IMR-90 (cell line): ENCODE measurements at regions not wholly inside any gene's neighbourhood (a gene's known extent, or its start where the extent isn't known, plus 50 kb on each side); places are given as distances from the start of the nearest gene placed in this dataset.

Experiments used
- ATAC-seq: fragments of 200-7000 bp; cut with Tn5 transposase; 2 replicates; pipeline ENCODE4 v1.9.1; 2020; ENCODE audit warnings: low read depth, mild to moderate bottlenecking, moderate library complexity
- BruUV-seq: library from RNA; stranded (reverse); fragments of 400-500 nt; replicated peaks from 2 replicates; lab custom pipeline; 2021; lab: Mats Ljungman, UMichigan
- CTCF ChIA-PET: fragments of 300-600 bp; formaldehyde crosslinking; extraction: SDS; loops from one replicate; lab custom pipeline; 2021; ENCODE audit warnings: antibody characterized with exemption; lab: Yijun Ruan, JAX
- POLR2A ChIA-PET: fragments of 300-600 bp; sonication (Branson Sonifier 250); formaldehyde crosslinking; loops from one replicate; lab custom pipeline; 2022; ENCODE audit warnings: antibody characterized with exemption; ENCODE audit not compliant: unreplicated experiment; lab: Charles Lee
- DNase-seq: peaks from one replicate; pipeline ENCODE4 v3.0.0; 2013
- H2AFZ ChIP-seq: replicated peaks from 2 replicates; pipeline ENCODE3; 2013; ENCODE audit warnings: low read length, mild to moderate bottlenecking; ENCODE audit not compliant: poor library complexity
- H2AK5ac ChIP-seq: 2 replicates; pipeline ENCODE4 v1.6.1; 2013; ENCODE audit warnings: low read depth, low read length, inconsistent platforms
- H2AK9ac ChIP-seq: replicated peaks from 2 replicates; pipeline ENCODE3; 2013; ENCODE audit warnings: mild to moderate bottlenecking, low read depth, low read length, moderate library complexity; ENCODE audit not compliant: poor library complexity
- H2BK120ac ChIP-seq: 2 replicates; pipeline ENCODE4 v1.6.1; 2013; ENCODE audit warnings: low read depth, low read length, inconsistent platforms
- H2BK15ac ChIP-seq: 3 replicates; pipeline ENCODE4 v1.6.1; 2013; ENCODE audit warnings: low read depth, low read length, inconsistent platforms
- H2BK20ac ChIP-seq: 2 replicates; pipeline ENCODE4 v1.6.1; 2013; ENCODE audit warnings: low read depth, mild to moderate bottlenecking, inconsistent platforms, low read length, moderate library complexity
- H2BK5ac ChIP-seq: 2 replicates; pipeline ENCODE4 v1.6.1; 2013; ENCODE audit warnings: mild to moderate bottlenecking, low read depth, low read length, inconsistent platforms; ENCODE audit not compliant: poor library complexity, severe bottlenecking
- H3K14ac ChIP-seq: replicated peaks from 2 replicates; pipeline ENCODE4 v1.6.1; 2013; ENCODE audit warnings: low read depth, low read length, inconsistent platforms
- H3K18ac ChIP-seq: 2 replicates; pipeline ENCODE4 v1.6.1; 2013; ENCODE audit warnings: low read depth, low read length, control low read depth
- H3K23ac ChIP-seq: 2 replicates; pipeline ENCODE4 v1.6.1; 2013; ENCODE audit warnings: low read depth, low read length, inconsistent platforms
- H3K27ac ChIP-seq: 2 replicates; pipeline ENCODE4 v1.5.1; 2013; ENCODE audit warnings: mild to moderate bottlenecking, control low read depth, low read length; ENCODE audit not compliant: insufficient read depth
- H3K27me3 ChIP-seq: 2 replicates; pipeline ENCODE4 v1.6.1; 2013; ENCODE audit warnings: low read length; ENCODE audit not compliant: control insufficient read depth, insufficient read depth
- H3K36me3 ChIP-seq: 2 replicates; pipeline ENCODE4 v1.6.1; 2013; ENCODE audit warnings: low read length, mixed read lengths; ENCODE audit not compliant: control insufficient read depth, insufficient read depth
- H3K4ac ChIP-seq: 2 replicates; pipeline ENCODE4 v1.6.1; 2013; ENCODE audit warnings: low read depth, low read length, inconsistent platforms
- H3K4me1 ChIP-seq: 2 replicates; pipeline ENCODE4 v1.6.1; 2013; ENCODE audit warnings: low read length, mixed read lengths; ENCODE audit not compliant: control insufficient read depth, insufficient read depth
- H3K4me2 ChIP-seq: 2 replicates; pipeline ENCODE4 v1.6.1; 2013; ENCODE audit warnings: low read depth, mild to moderate bottlenecking, control low read depth, low read length, moderate library complexity
- H3K4me3 ChIP-seq: 2 replicates; pipeline ENCODE4 v1.5.1; 2013; ENCODE audit warnings: low read depth, mild to moderate bottlenecking, control low read depth, low read length, moderate library complexity; ENCODE audit not compliant: insufficient read depth
- H3K56ac ChIP-seq: 2 replicates; pipeline ENCODE4 v1.6.1; 2013; ENCODE audit warnings: low read length, inconsistent platforms; ENCODE audit not compliant: insufficient read depth; ENCODE audit errors: extremely low read depth
- H3K79me1 ChIP-seq, 2 experiments: 2 replicates each; pipeline ENCODE4 v1.6.1; 2013; ENCODE audit warnings: low read length in 2 of 2, inconsistent platforms in 1 of 2, low read depth in 1 of 2
- H3K9ac ChIP-seq: 2 replicates; pipeline ENCODE4 v1.6.1; 2013; ENCODE audit warnings: low read depth, low read length, control low read depth
- H3K9me1 ChIP-seq: 2 replicates; pipeline ENCODE4 v1.6.1; 2013; ENCODE audit warnings: low read length, inconsistent platforms; ENCODE audit not compliant: insufficient read depth
- H3K9me3 ChIP-seq: 2 replicates; pipeline ENCODE4 v1.6.1; 2013; ENCODE audit warnings: low read length; ENCODE audit not compliant: control insufficient read depth, insufficient read depth
- H4K20me1 ChIP-seq: 2 replicates; pipeline ENCODE4 v1.6.1; 2013; ENCODE audit warnings: low read length, inconsistent platforms; ENCODE audit not compliant: insufficient read depth
- H4K5ac ChIP-seq: 2 replicates; pipeline ENCODE4 v1.6.1; 2013; ENCODE audit warnings: mild to moderate bottlenecking, low read depth, low read length, control low read depth
- H4K8ac ChIP-seq, 2 experiments: 2 replicates each; pipeline ENCODE4 v1.6.1; 2013; ENCODE audit warnings: low read depth in 2 of 2, low read length in 2 of 2, control low read depth in 1 of 2, inconsistent platforms in 1 of 2
- H4K91ac ChIP-seq: 2 replicates; pipeline ENCODE4 v1.6.1; 2013; ENCODE audit warnings: low read depth, low read length, inconsistent platforms; ENCODE audit not compliant: insufficient read depth
- MAFK ChIP-seq: IDR thresholded peaks from 2 replicates; pipeline ENCODE4 v1.6.1; 2012; ENCODE audit warnings: low read depth, low read length, improper control_type of control experiment
- RCOR1 ChIP-seq: IDR thresholded peaks from 2 replicates; pipeline ENCODE4 v1.6.1; 2012; ENCODE audit warnings: mild to moderate bottlenecking, low read length, improper control_type of control experiment; ENCODE audit not compliant: insufficient replicate concordance
- WGBS, 2 experiments: methylation state at CpG; one replicate each; pipeline versions ENCODE4 v1.1.5 to v1.1.7; 2013; ENCODE audit warnings: missing lambda C conversion rate in 2 of 2; ENCODE audit not compliant: insufficient read length in 1 of 2; ENCODE audit errors: extremely low coverage in 2 of 2; 5-methylcytosine and 5-hydroxymethylcytosine counted together
- dilution Hi-C: fragments of 300-500 bp; cut with HindIII; formaldehyde crosslinking; loops from one replicate; pipeline ENCODE4 v1.14.3; 2018; ENCODE audit warnings: low sequenced_read_pairs; ENCODE audit not compliant: unreplicated experiment
- in situ Hi-C: fragments of 300-500 bp; cut with MboI; formaldehyde crosslinking; loops from 3 replicates; pipeline ENCODE4 v1.14.3; 2019; ENCODE audit warnings: low sequenced_read_pairs, inconsistent platforms, mixed read lengths
- intact Hi-C: fragments of 100-400 bp; cut with micrococcal nuclease; formaldehyde crosslinking; loops from 2 replicates; pipeline ENCODE4 v1.10.0; 2022

- no peaks in the 10 kb centered on the region for H4K20me1 ChIP-seq
- H3K4me1 ChIP-seq: no peaks in the 10 kb centered on the region; the same call in 1 of the 2 replicates
- peak overlapping the region; percentile 40; the same call in 1 of the 2 replicates for H3K4ac ChIP-seq
- POLR2A ChIA-PET: interaction anchor here (0.8 kb wide), 1 partner anchor 188 kb away, joined by 6 read pairs; no protein-coding TSS in a partner anchor
- H4K91ac ChIP-seq: peak overlapping the region; percentile 52
- H4K5ac ChIP-seq: peak overlapping the region; percentile 21; the same call in 1 of the 2 replicates
- no TSS peak for BruUV-seq
- no peak overlapping the region for H2AK9ac ChIP-seq
- H3K27ac ChIP-seq: peak overlapping the region; percentile 6; the same call in 1 of the 2 replicates
- WGBS, 2 experiments: no CpG with 5 or more reads among the region's 6 CpGs
- H3K56ac ChIP-seq: peak overlapping the region; percentile 74
- H3K9me3 ChIP-seq: no peaks in the 10 kb centered on the region
- H3K79me1 ChIP-seq: no peaks in the 10 kb centered on the region
- peak; percentile 90 for DNase-seq
- H2BK5ac ChIP-seq: peak overlapping the region; percentile 91
- no peaks in the 10 kb centered on the region for H3K27me3 ChIP-seq
- H4K8ac ChIP-seq: peak overlapping the region in 1 of 2 experiments; percentile 81
- peak; percentile 97 for ATAC-seq
- dilution Hi-C loops: no loop called here
- H2AK5ac ChIP-seq: no peak overlapping the region
- peak overlapping the region; percentile 92 for H2BK120ac ChIP-seq
- in situ Hi-C loops: no loop called here
- H3K4me2 ChIP-seq: peak overlapping the region; percentile 65
- H3K9me1 ChIP-seq: no peaks in the 10 kb centered on the region
- no peaks in the 10 kb centered on the region for H3K36me3 ChIP-seq
- no peak overlapping the region; the same call in 1 of the 2 replicates for H3K4me3 ChIP-seq
- intact Hi-C loops: loop anchor here (2.0 kb wide), 1 partner anchor 377 kb away; no protein-coding TSS in a partner anchor
- no peak overlapping the region for H2AFZ ChIP-seq
- CTCF ChIA-PET: no interaction called here
- TF ChIP-seq MAFK: peak; percentile 82
- TF ChIP-seq RCOR1: no peak
- H3K9ac ChIP-seq: no peak overlapping the region
- peak overlapping the region; percentile 59; the same call in 1 of the 2 replicates for H3K23ac ChIP-seq
- H3K18ac ChIP-seq: peak overlapping the region; percentile 51; the same call in 1 of the 2 replicates
- H3K14ac ChIP-seq: peak overlapping the region; percentile 85
- peak overlapping the region; percentile 83 for H2BK20ac ChIP-seq
- H2BK15ac ChIP-seq: peak overlapping the region; percentile 60; the same call in 2 of the 3 replicates
These were observed 233.5 kb upstream of the SGK1 start for GRCh38 chr6:134551245-134551960.
